GM23338 (cell line): ENCODE measurements at regions not wholly inside any gene's neighbourhood (a gene's known extent, or its start where the extent isn't known, plus 50 kb on each side); places are given as distances from the start of the nearest gene placed in this dataset.

Experiments used
- ATAC-seq: fragments of 200-7000 bp; cut with Tn5 transposase; 3 replicates; pipeline ENCODE4 v1.9.1; 2020
- DNase-seq: peaks from one replicate; pipeline ENCODE4 v3.0.0-alpha.2; 2015; ENCODE audit warnings: low spot score
- H2AFZ ChIP-seq: fragments of 200-600 bp; sonication (generic); 2 replicates; pipeline ENCODE4 v1.8.0; 2016; ENCODE audit warnings: antibody characterized with exemption, mild to moderate bottlenecking, moderate library complexity
- H3F3A ChIP-seq: fragments of 200-600 bp; sonication (generic); replicated peaks from 2 replicates; pipeline ENCODE4 v1.8.0; 2017; ENCODE audit warnings: antibody characterized with exemption, mixed run types, low read depth
- H3K27ac ChIP-seq: fragments of 200-600 bp; sonication (generic); 2 replicates; pipeline ENCODE4 v1.6.1; 2016; ENCODE audit warnings: low read depth
- H3K27me3 ChIP-seq: fragments of 200-600 bp; sonication (generic); 2 replicates; pipeline ENCODE4 v1.8.0; 2016; ENCODE audit warnings: mild to moderate bottlenecking, mixed run types, moderate library complexity; ENCODE audit not compliant: insufficient read depth
- H3K36me3 ChIP-seq: fragments of 200-600 bp; sonication (generic); 2 replicates; pipeline ENCODE4 v1.8.0; 2016; ENCODE audit warnings: mild to moderate bottlenecking; ENCODE audit not compliant: insufficient read depth
- H3K4me1 ChIP-seq: fragments of 200-600 bp; sonication (generic); 2 replicates; pipeline ENCODE4 v1.8.0; 2016; ENCODE audit warnings: mild to moderate bottlenecking, moderate library complexity; ENCODE audit not compliant: insufficient read depth
- H3K4me2 ChIP-seq: fragments of 200-600 bp; sonication (generic); 2 replicates; pipeline ENCODE4 v1.7.1; 2017; ENCODE audit warnings: mixed run types
- H3K4me3 ChIP-seq: fragments of 200-600 bp; sonication (generic); 2 replicates; pipeline ENCODE4 v1.6.1; 2016; ENCODE audit warnings: mixed run types
- H3K79me2 ChIP-seq: fragments of 200-600 bp; sonication (generic); replicated peaks from 2 replicates; pipeline ENCODE4 v1.8.0; 2017; ENCODE audit warnings: mild to moderate bottlenecking; ENCODE audit not compliant: insufficient read depth
- H3K9me2 ChIP-seq: fragments of 200-600 bp; sonication (generic); 2 replicates; pipeline ENCODE4 v1.8.0; 2017; ENCODE audit not compliant: insufficient read depth
- H4K20me1 ChIP-seq: fragments of 200-600 bp; sonication (generic); replicated peaks from 2 replicates; pipeline ENCODE4 v1.8.0; 2017; ENCODE audit warnings: mild to moderate bottlenecking; ENCODE audit not compliant: insufficient read depth
- H3K27ac Mint-ChIP-seq: 2 replicates; pipeline ENCODE4 v1.8.0; 2020; ENCODE audit warnings: inconsistent platforms, mild to moderate bottlenecking, moderate library complexity, mixed read lengths
- H3K27me3 Mint-ChIP-seq: 3 replicates; pipeline ENCODE4 v1.8.0; 2022; ENCODE audit warnings: low read depth, mild to moderate bottlenecking, moderate library complexity, mixed read lengths, inconsistent platforms; ENCODE audit not compliant: insufficient read depth, poor library complexity
- H3K36me3 Mint-ChIP-seq: 3 replicates; pipeline ENCODE4 v1.8.0; 2021; ENCODE audit warnings: low read depth, mild to moderate bottlenecking, inconsistent platforms, moderate library complexity, mixed read lengths
- H3K4me1 Mint-ChIP-seq: 3 replicates; pipeline ENCODE4 v1.8.0; 2020; ENCODE audit warnings: mild to moderate bottlenecking, inconsistent platforms, mixed read lengths
- H3K4me3 Mint-ChIP-seq: 3 replicates; pipeline ENCODE4 v1.8.0; 2021; ENCODE audit warnings: moderate library complexity, mild to moderate bottlenecking, inconsistent platforms, mixed read lengths
- H3K9me3 Mint-ChIP-seq: 3 replicates; pipeline ENCODE4 v1.8.0; 2020; ENCODE audit warnings: moderate library complexity, mild to moderate bottlenecking, inconsistent platforms, mixed read lengths
- CREB1 ChIP-seq: fragments of 250-450 bp; sonication (Bioruptor Pico); IDR thresholded peaks from 2 replicates; pipeline ENCODE4 v1.5.0; 2020; ENCODE audit warnings: low read depth, mild to moderate bottlenecking, moderate library complexity
- ETS1 ChIP-seq: IDR thresholded peaks from 2 replicates; pipeline ENCODE4 v1.6.1; 2016; ENCODE audit warnings: antibody characterized with exemption
- EZH2 ChIP-seq: fragments of 200-600 bp; sonication (generic); IDR thresholded peaks from one replicate; pipeline ENCODE4 v1.8.0; 2017; ENCODE audit warnings: antibody characterized with exemption, mild to moderate bottlenecking, low read depth; ENCODE audit not compliant: unreplicated experiment
- EZH2phosphoT487 ChIP-seq: fragments of 200-600 bp; sonication (generic); IDR thresholded peaks from one replicate; pipeline ENCODE4 v1.8.1; 2018; ENCODE audit warnings: antibody characterized with exemption; ENCODE audit not compliant: unreplicated experiment
- TF ChIP-seq, protein P1 (sequence below), 2 experiments: fragments of 200-600 bp in 1 of 2; sonication (generic) in 1 of 2; conservative IDR thresholded peaks; 2 replicates each; pipeline versions ENCODE4 v1.5.1 to v1.6.1; 2016 to 2017; ENCODE audit warnings: antibody characterized with exemption in 2 of 2, low read depth in 2 of 2, mild to moderate bottlenecking in 2 of 2, moderate library complexity in 1 of 2

GRCh38 chr11:90392692-90393091 is 169.8 kb upstream of the CHORDC1 start:
- Histone ChIP-seq H2AFZ (no peak overlapping the region), H3K4me1 (no peaks in the 10 kb centered on the region), H3K4me2 (no peak overlapping the region), H3F3A (no peaks in the 10 kb centered on the region), H3K36me3 (no peaks in the 10 kb centered on the region), H3K27ac (no peak overlapping the region), H3K27me3 (no peaks in the 10 kb centered on the region), H3K4me3 (no peak overlapping the region), H3K79me2 (no peaks in the 10 kb centered on the region), H4K20me1 (no peaks in the 10 kb centered on the region), H3K9me2 (no peaks in the 10 kb centered on the region)
- Mint-ChIP-seq H3K27me3 (no peaks in the 10 kb centered on the region), H3K9me3 (no peaks in the 10 kb centered on the region), H3K36me3 (no peaks in the 10 kb centered on the region), H3K4me3 (no peak overlapping the region), H3K27ac (no peak overlapping the region), H3K4me1 (peaks cover 9% of the 10 kb centered on the region; the same call in 2 of the 3 replicates)
- ATAC-seq = no peak
- DNase-seq = peak; percentile 13
- TF ChIP-seq ETS1 = no peak
- no peak for TF ChIP-seq EZH2phosphoT487
- TF ChIP-seq, protein P1, sequence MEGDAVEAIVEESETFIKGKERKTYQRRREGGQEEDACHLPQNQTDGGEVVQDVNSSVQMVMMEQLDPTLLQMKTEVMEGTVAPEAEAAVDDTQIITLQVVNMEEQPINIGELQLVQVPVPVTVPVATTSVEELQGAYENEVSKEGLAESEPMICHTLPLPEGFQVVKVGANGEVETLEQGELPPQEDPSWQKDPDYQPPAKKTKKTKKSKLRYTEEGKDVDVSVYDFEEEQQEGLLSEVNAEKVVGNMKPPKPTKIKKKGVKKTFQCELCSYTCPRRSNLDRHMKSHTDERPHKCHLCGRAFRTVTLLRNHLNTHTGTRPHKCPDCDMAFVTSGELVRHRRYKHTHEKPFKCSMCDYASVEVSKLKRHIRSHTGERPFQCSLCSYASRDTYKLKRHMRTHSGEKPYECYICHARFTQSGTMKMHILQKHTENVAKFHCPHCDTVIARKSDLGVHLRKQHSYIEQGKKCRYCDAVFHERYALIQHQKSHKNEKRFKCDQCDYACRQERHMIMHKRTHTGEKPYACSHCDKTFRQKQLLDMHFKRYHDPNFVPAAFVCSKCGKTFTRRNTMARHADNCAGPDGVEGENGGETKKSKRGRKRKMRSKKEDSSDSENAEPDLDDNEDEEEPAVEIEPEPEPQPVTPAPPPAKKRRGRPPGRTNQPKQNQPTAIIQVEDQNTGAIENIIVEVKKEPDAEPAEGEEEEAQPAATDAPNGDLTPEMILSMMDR (conservative IDR thresholded peaks at IDR 0.05; ENCODE audit: low read depth in 2 of 2) = peak in 1 of 2 experiments; percentile 51; a peak in 3 of 4 replicates

- Histone ChIP-seq H3K4me3 (no peak overlapping the region), H2AFZ (peak overlapping the region; percentile 79; the same call in 1 of the 2 replicates), H3K79me2 (no peaks in the 10 kb centered on the region), H3K4me1 (no peaks in the 10 kb centered on the region), H3K9me2 (no peaks in the 10 kb centered on the region), H3K4me2 (no peak overlapping the region), H3F3A (no peaks in the 10 kb centered on the region), H4K20me1 (no peaks in the 10 kb centered on the region), H3K27me3 (no peaks in the 10 kb centered on the region), H3K27ac (no peak overlapping the region), H3K36me3 (no peaks in the 10 kb centered on the region)
- TF ChIP-seq CREB1 (CRISPR knock-in tag) (no peak), ETS1 (no peak)
- peak overlapping the region; percentile 83; the same call in 1 of the 2 replicates for H3K27ac Mint-ChIP-seq
- ATAC-seq = peak; percentile 59
- H3K36me3 Mint-ChIP-seq = no peaks in the 10 kb centered on the region
- H3K9me3 Mint-ChIP-seq = no peaks in the 10 kb centered on the region
- peak; percentile 2 for DNase-seq
- H3K4me3 Mint-ChIP-seq = no peak overlapping the region
- H3K27me3 Mint-ChIP-seq = no peaks in the 10 kb centered on the region
- peaks cover 9% of the 10 kb centered on the region; the same call in 2 of the 3 replicates for H3K4me1 Mint-ChIP-seq
These were observed 168.9 kb upstream of the CHORDC1 start for GRCh38 chr11:90391756-90392155.

GRCh38 chr11:90380206-90380605 is 157.4 kb upstream of the CHORDC1 start:
- Mint-ChIP-seq H3K36me3 (no peaks in the 10 kb centered on the region), H3K4me1 (no peaks in the 10 kb centered on the region), H3K27me3 (peaks cover 4% of the 10 kb centered on the region), H3K4me3 (no peak overlapping the region), H3K27ac (no peak overlapping the region), H3K9me3 (no peaks in the 10 kb centered on the region)
- H4K20me1 ChIP-seq = no peaks in the 10 kb centered on the region
- ATAC-seq = no peak
- H3K36me3 ChIP-seq = no peaks in the 10 kb centered on the region
- no peaks in the 10 kb centered on the region for H3K79me2 ChIP-seq
- TF ChIP-seq, protein P1 (conservative IDR thresholded peaks at IDR 0.05; ENCODE audit: low read depth in 2 of 2) = no peak
- TF ChIP-seq EZH2 (no peak), EZH2phosphoT487 (no peak)
- no peak overlapping the region for H3K27ac ChIP-seq
- H2AFZ ChIP-seq = no peak overlapping the region
- no peak overlapping the region for H3K4me2 ChIP-seq
- H3K27me3 ChIP-seq = no peaks in the 10 kb centered on the region
- no peaks in the 10 kb centered on the region for H3K4me1 ChIP-seq
- no peak for DNase-seq
- H3K9me2 ChIP-seq = peaks cover 20% of the 10 kb centered on the region; the same call in 1 of the 2 replicates
- no peak overlapping the region for H3K4me3 ChIP-seq
- H3F3A ChIP-seq = no peaks in the 10 kb centered on the region
